H9 (cell line): ENCODE measurements at regions not wholly inside any gene's neighbourhood (a gene's known extent, or its start where the extent isn't known, plus 50 kb on each side); places are given as distances from the start of the nearest gene placed in this dataset.

ENCODE experiments used
- DNase-seq: peaks from one replicate; pipeline ENCODE4 v3.0.0-alpha.2; 2017
- H2AFZ ChIP-seq: one replicate; pipeline ENCODE4 v1.6.1; 2013; ENCODE audit warnings: mild to moderate bottlenecking, low read length, control low read depth, moderate library complexity
- H2AK5ac ChIP-seq: 2 replicates; pipeline ENCODE4 v1.6.1; 2013; ENCODE audit warnings: low read length, control low read depth, mixed read lengths; ENCODE audit not compliant: insufficient read length
- H2BK120ac ChIP-seq: one replicate; pipeline ENCODE4 v1.6.1; 2013; ENCODE audit warnings: low read depth, mild to moderate bottlenecking, low read length, control low read depth, inconsistent platforms; ENCODE audit not compliant: poor library complexity, severe bottlenecking
- H2BK12ac ChIP-seq: 2 replicates; pipeline ENCODE4 v1.6.1; 2013; ENCODE audit warnings: low read length, control low read depth, mixed read lengths, low read depth; ENCODE audit not compliant: insufficient read length
- H2BK15ac ChIP-seq: 2 replicates; pipeline ENCODE4 v1.6.1; 2013; ENCODE audit warnings: low read depth, low read length, control low read depth
- H2BK20ac ChIP-seq: one replicate; pipeline ENCODE4 v1.6.1; 2013; ENCODE audit warnings: low read depth, mild to moderate bottlenecking, low read length, control low read depth, inconsistent platforms; ENCODE audit not compliant: poor library complexity, severe bottlenecking
- H2BK5ac ChIP-seq: 2 replicates; pipeline ENCODE4 v1.6.1; 2013; ENCODE audit warnings: low read length, control low read depth, mixed read lengths; ENCODE audit not compliant: insufficient read length
- H3K14ac ChIP-seq: 2 replicates; pipeline ENCODE4 v1.6.1; 2013; ENCODE audit warnings: low read length, control low read depth; ENCODE audit not compliant: insufficient read depth
- H3K18ac ChIP-seq: 2 replicates; pipeline ENCODE4 v1.6.1; 2013; ENCODE audit warnings: low read depth, mild to moderate bottlenecking, mixed read lengths, low read length, control low read depth; ENCODE audit not compliant: insufficient read length
- H3K23ac ChIP-seq: 2 replicates; pipeline ENCODE4 v1.6.1; 2013; ENCODE audit warnings: low read length, control low read depth, mixed read lengths, low read depth; ENCODE audit not compliant: insufficient read length
- H3K23me2 ChIP-seq: 2 replicates; pipeline ENCODE4 v1.6.1; 2013; ENCODE audit warnings: low read depth, mild to moderate bottlenecking, mixed read lengths, low read length, control low read depth; ENCODE audit not compliant: insufficient read length, poor library complexity, severe bottlenecking
- H3K27ac ChIP-seq: 2 replicates; pipeline ENCODE4 v1.5.1; 2013; ENCODE audit warnings: low read length, control low read depth, mixed read lengths, low read depth; ENCODE audit not compliant: insufficient read length
- H3K27me3 ChIP-seq: 2 replicates; pipeline ENCODE4 v1.6.1; 2013; ENCODE audit warnings: low read length, control low read depth, inconsistent platforms; ENCODE audit not compliant: insufficient read depth
- H3K4ac ChIP-seq: 2 replicates; pipeline ENCODE4 v1.6.1; 2013; ENCODE audit warnings: low read depth, mild to moderate bottlenecking, control low read depth, inconsistent platforms, low read length, moderate library complexity
- H3K4me1 ChIP-seq: 2 replicates; pipeline ENCODE4 v1.6.1; 2013; ENCODE audit warnings: low read length, control low read depth, inconsistent platforms; ENCODE audit not compliant: insufficient read depth
- H3K4me2 ChIP-seq: 2 replicates; pipeline ENCODE4 v1.6.1; 2013; ENCODE audit warnings: low read length, control low read depth, mixed read lengths; ENCODE audit not compliant: insufficient read length, insufficient read depth
- H3K56ac ChIP-seq: 2 replicates; pipeline ENCODE4 v1.6.1; 2013; ENCODE audit warnings: low read depth, mild to moderate bottlenecking, mixed read lengths, low read length, control low read depth; ENCODE audit not compliant: insufficient read length
- H3K79me1 ChIP-seq: 2 replicates; pipeline ENCODE4 v1.6.1; 2013; ENCODE audit warnings: low read depth, mild to moderate bottlenecking, moderate library complexity, low read length, control low read depth, inconsistent platforms; ENCODE audit not compliant: insufficient read depth, poor library complexity, severe bottlenecking
- H3K79me2 ChIP-seq: 2 replicates; pipeline ENCODE4 v1.6.1; 2013; ENCODE audit warnings: low read length, control low read depth, inconsistent platforms; ENCODE audit not compliant: insufficient read depth
- H3K9ac ChIP-seq: 2 replicates; pipeline ENCODE4 v1.6.1; 2013; ENCODE audit warnings: low read length, control low read depth, mixed read lengths; ENCODE audit not compliant: insufficient read length; ENCODE audit errors: extremely low read depth
- H3K9me3 ChIP-seq: one replicate; pipeline ENCODE4 v1.6.1; 2013; ENCODE audit warnings: low read depth, low read length, inconsistent platforms; ENCODE audit not compliant: control insufficient read depth
- H3T11ph ChIP-seq: one replicate; pipeline ENCODE4 v1.6.1; 2013; ENCODE audit warnings: mild to moderate bottlenecking, low read length, control low read depth, inconsistent platforms
- H4K20me1 ChIP-seq: one replicate; pipeline ENCODE4 v1.6.1; 2013; ENCODE audit not compliant: control insufficient read depth, insufficient read length, insufficient read depth
- H4K5ac ChIP-seq: 2 replicates; pipeline ENCODE4 v1.6.1; 2013; ENCODE audit warnings: low read depth, mild to moderate bottlenecking, mixed read lengths, low read length, control low read depth; ENCODE audit not compliant: insufficient read length
- H4K8ac ChIP-seq: replicated peaks from 2 replicates; pipeline ENCODE4 v1.6.1; 2013; ENCODE audit warnings: low read length, control low read depth, mixed read lengths, low read depth; ENCODE audit not compliant: insufficient read length
- H4K91ac ChIP-seq: 2 replicates; pipeline ENCODE4 v1.6.1; 2013; ENCODE audit warnings: low read depth, mild to moderate bottlenecking, moderate library complexity, mixed read lengths, low read length, control low read depth; ENCODE audit not compliant: insufficient read length
- H3K27ac Mint-ChIP-seq, 3 experiments: 2 replicates in 2 of 3; 3 replicates in 1 of 3; pipeline ENCODE4 v1.8.0; 2020 to 2021; ENCODE audit warnings: mixed read lengths in 3 of 3, mild to moderate bottlenecking in 1 of 3, moderate library complexity in 1 of 3
- H3K27me3 Mint-ChIP-seq: 2 replicates; pipeline ENCODE4 v1.8.0; 2021; ENCODE audit warnings: low read depth, mild to moderate bottlenecking, moderate library complexity, mixed read lengths
- H3K36me3 Mint-ChIP-seq, 3 experiments: 2 replicates in 2 of 3; 3 replicates in 1 of 3; pipeline ENCODE4 v1.8.0; 2020 to 2021; ENCODE audit warnings: low read depth in 3 of 3, mixed read lengths in 3 of 3; ENCODE audit not compliant: insufficient read depth in 1 of 3
- H3K4me1 Mint-ChIP-seq, 2 experiments: 2 replicates each; pipeline ENCODE4 v1.8.0; 2020; ENCODE audit warnings: mixed read lengths in 2 of 2
- H3K4me3 Mint-ChIP-seq, 2 experiments: 2 replicates in 1 of 2; 3 replicates in 1 of 2; pipeline ENCODE4 v1.8.0; 2020 to 2021; ENCODE audit warnings: mild to moderate bottlenecking in 2 of 2, mixed read lengths in 2 of 2, moderate library complexity in 1 of 2
- H3K9me3 Mint-ChIP-seq, 2 experiments: 2 replicates in 1 of 2; 3 replicates in 1 of 2; pipeline ENCODE4 v1.8.0; 2020; ENCODE audit warnings: mild to moderate bottlenecking in 2 of 2, mixed read lengths in 2 of 2, moderate library complexity in 1 of 2
- WGBS: extraction: QIAGEN DNeasy Blood & Tissue Kit; methylation state at CpG from one replicate; pipeline ENCODE4 v1.1.7; 2013; ENCODE audit warnings: missing lambda C conversion rate, low lambda C conversion rate, mixed read lengths; ENCODE audit not compliant: insufficient read length; ENCODE audit errors: extremely low coverage; 5-methylcytosine and 5-hydroxymethylcytosine counted together
- TF ChIP-seq, protein P1 (sequence below): fragments of 200-600 bp; sonication (generic); conservative IDR thresholded peaks from 3 replicates; pipeline ENCODE4 v1.8.0; 2021; ENCODE audit warnings: antibody characterized with exemption, mild to moderate bottlenecking

DNA sequence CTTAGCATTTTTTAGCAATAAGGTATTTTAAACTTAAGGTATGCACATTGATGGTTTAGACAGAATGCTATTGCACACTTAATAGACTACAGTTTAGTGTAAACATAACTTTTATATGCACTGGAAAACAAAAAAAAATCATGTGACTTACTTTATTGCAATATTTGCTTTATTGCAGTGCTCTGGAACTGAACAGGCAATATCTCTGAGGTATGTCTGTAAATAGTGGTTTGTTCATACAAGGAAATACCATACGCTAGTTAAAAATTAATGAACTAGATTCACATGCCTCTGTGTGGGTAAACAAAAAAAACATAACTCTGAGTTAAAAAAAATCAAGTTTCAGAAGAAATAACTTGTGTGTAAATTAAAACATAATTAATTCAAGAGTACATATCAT is 479.0 kb upstream of the MKI67 start:
- H3K27me3 Mint-ChIP-seq: no peaks in the 10 kb centered on the region; the same call in 1 of the 2 replicates
- Histone ChIP-seq H4K5ac (no peak overlapping the region), H3K9me3 (no peaks in the 10 kb centered on the region)

More for the DNA sequence above, 479.0 kb upstream of the MKI67 start:
- Histone ChIP-seq H3K27me3 (no peaks in the 10 kb centered on the region), H3K14ac (no peak overlapping the region), H3K9ac (no peak overlapping the region), H4K8ac (no peak overlapping the region), H2BK12ac (no peak overlapping the region), H2BK5ac (no peak overlapping the region), H2BK120ac (no peak overlapping the region), H3K18ac (no peak overlapping the region), H3K23me2 (no peaks in the 10 kb centered on the region), H3K79me2 (no peaks in the 10 kb centered on the region), H4K20me1 (no peaks in the 10 kb centered on the region), H3K4me2 (no peak overlapping the region), H3K4ac (no peak overlapping the region), H3K56ac (no peak overlapping the region), H2BK15ac (no peak overlapping the region), H3K4me1 (no peaks in the 10 kb centered on the region), H3K23ac (no peak overlapping the region), H3K79me1 (no peaks in the 10 kb centered on the region), H3K27ac (no peak overlapping the region), H2BK20ac (no peak overlapping the region), H3T11ph (no peak overlapping the region), H2AK5ac (no peak overlapping the region), H2AFZ (no peak overlapping the region), H4K91ac (no peak overlapping the region)
- TF ChIP-seq, protein P1, sequence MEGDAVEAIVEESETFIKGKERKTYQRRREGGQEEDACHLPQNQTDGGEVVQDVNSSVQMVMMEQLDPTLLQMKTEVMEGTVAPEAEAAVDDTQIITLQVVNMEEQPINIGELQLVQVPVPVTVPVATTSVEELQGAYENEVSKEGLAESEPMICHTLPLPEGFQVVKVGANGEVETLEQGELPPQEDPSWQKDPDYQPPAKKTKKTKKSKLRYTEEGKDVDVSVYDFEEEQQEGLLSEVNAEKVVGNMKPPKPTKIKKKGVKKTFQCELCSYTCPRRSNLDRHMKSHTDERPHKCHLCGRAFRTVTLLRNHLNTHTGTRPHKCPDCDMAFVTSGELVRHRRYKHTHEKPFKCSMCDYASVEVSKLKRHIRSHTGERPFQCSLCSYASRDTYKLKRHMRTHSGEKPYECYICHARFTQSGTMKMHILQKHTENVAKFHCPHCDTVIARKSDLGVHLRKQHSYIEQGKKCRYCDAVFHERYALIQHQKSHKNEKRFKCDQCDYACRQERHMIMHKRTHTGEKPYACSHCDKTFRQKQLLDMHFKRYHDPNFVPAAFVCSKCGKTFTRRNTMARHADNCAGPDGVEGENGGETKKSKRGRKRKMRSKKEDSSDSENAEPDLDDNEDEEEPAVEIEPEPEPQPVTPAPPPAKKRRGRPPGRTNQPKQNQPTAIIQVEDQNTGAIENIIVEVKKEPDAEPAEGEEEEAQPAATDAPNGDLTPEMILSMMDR: no peak
- no peak overlapping the region for H3K4me3 Mint-ChIP-seq
- no peak overlapping the region for H3K27ac Mint-ChIP-seq
- H3K36me3 Mint-ChIP-seq: peaks cover 0 to 7% (median 2%) of the 10 kb centered on the region in 3 experiments; a peak in 3 of 7 replicates
- DNase-seq: no peak
- no CpG with 5 or more reads among the region's 1 CpG for WGBS
- H3K4me1 Mint-ChIP-seq: no peaks in the 10 kb centered on the region
- H3K9me3 Mint-ChIP-seq: peaks cover 6 to 11% of the 10 kb centered on the region in 2 experiments; a peak in 3 of 5 replicates
